ENCODE measurements at regions not wholly inside any gene's neighbourhood (a gene's known extent, or its start where the extent isn't known, plus 50 kb on each side); places are given as distances from the start of the nearest gene placed in this dataset.

DNA sequence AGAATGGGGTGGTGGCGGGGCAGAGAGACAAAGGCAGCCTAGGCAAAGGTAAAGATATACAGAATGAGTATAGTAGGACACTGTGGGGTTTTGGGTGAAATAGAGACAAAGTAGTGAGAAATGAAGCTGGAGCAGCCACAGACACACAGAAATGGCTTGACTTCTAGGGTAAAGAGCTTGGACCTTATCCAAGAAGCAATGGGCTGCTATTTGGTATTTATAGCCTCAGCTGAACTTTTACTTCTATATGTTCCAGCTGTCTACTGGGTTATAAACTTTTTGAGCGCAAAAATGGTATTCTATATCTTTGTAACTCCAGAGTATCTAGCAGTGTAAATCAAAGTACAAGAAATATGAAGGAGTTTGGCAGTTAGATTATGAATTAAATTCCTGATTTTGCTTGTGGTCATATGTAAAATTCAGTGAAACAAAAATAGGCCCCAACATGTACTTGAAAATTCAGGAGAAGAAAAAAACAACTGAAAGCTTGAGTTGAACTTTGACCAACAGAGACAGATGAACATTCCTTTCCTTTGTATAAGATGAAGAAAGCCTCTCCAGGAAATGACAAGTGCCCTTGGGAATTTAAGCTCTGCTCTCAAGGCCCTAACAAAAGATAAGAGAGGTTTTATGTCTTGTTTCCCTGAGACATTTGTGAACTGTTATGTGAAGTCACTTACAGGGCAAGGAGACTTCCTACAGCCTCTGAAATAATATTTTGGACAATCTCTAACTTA, 64.6 kb upstream of the XIST start:
- TF ChIP-seq NFYB (CRISPR knock-in tag; conservative IDR thresholded peaks at IDR 0.05; ENCODE audit: low read depth) (no peak), GABPB1 (CRISPR knock-in tag; IDR thresholded peaks at IDR 0.05) (no peak), TP53 (CRISPR knock-in tag; IDR thresholded peaks at IDR 0.05) (no peak)
- TF ChIP-seq, protein P1, sequence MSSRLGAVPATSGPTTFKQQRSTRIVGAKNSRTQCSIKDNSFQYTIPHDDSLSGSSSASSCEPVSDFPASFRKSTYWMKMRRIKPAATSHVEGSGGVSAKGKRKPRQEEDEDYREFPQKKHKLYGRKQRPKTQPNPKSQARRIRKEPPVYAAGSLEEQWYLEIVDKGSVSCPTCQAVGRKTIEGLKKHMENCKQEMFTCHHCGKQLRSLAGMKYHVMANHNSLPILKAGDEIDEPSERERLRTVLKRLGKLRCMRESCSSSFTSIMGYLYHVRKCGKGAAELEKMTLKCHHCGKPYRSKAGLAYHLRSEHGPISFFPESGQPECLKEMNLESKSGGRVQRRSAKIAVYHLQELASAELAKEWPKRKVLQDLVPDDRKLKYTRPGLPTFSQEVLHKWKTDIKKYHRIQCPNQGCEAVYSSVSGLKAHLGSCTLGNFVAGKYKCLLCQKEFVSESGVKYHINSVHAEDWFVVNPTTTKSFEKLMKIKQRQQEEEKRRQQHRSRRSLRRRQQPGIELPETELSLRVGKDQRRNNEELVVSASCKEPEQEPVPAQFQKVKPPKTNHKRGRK (CRISPR knock-in tag; IDR thresholded peaks at IDR 0.05; ENCODE audit: borderline replicate concordance) = no peak
- TF ChIP-seq, protein P2, sequence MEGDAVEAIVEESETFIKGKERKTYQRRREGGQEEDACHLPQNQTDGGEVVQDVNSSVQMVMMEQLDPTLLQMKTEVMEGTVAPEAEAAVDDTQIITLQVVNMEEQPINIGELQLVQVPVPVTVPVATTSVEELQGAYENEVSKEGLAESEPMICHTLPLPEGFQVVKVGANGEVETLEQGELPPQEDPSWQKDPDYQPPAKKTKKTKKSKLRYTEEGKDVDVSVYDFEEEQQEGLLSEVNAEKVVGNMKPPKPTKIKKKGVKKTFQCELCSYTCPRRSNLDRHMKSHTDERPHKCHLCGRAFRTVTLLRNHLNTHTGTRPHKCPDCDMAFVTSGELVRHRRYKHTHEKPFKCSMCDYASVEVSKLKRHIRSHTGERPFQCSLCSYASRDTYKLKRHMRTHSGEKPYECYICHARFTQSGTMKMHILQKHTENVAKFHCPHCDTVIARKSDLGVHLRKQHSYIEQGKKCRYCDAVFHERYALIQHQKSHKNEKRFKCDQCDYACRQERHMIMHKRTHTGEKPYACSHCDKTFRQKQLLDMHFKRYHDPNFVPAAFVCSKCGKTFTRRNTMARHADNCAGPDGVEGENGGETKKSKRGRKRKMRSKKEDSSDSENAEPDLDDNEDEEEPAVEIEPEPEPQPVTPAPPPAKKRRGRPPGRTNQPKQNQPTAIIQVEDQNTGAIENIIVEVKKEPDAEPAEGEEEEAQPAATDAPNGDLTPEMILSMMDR (IDR thresholded peaks at IDR 0.05) = no peak
